ENCODE measurements at regions not wholly inside any gene's neighbourhood (a gene's known extent, or its start where the extent isn't known, plus 50 kb on each side); places are given as distances from the start of the nearest gene placed in this dataset.
"Not testable (repeated sequence)": the region's sequence is repeated elsewhere in the genome, so short reads cannot be mapped to it uniquely, and the experiment has no call there.

GRCh38 chr4:138501614-138502013 is 259.5 kb upstream of the SLC7A11 start:
- Histone ChIP-seq H3K36me3 (replicated peaks; ENCODE audit: control insufficient read depth, insufficient read depth, low read length) (no peaks in the 10 kb centered on the region), H3K4me3 (ENCODE audit: insufficient read depth, low read depth, low read length) (no peak overlapping the region), H3K27me3 (ENCODE audit: control insufficient read depth, insufficient read depth, low read length) (no peaks in the 10 kb centered on the region)
- no peak for DNase-seq

GRCh38 chr4:138500869-138501268 is 258.7 kb upstream of the SLC7A11 start:
- Histone ChIP-seq H3K36me3 (replicated peaks; ENCODE audit: control insufficient read depth, insufficient read depth, low read length) (no peaks in the 10 kb centered on the region), H3K27me3 (ENCODE audit: control insufficient read depth, insufficient read depth, low read length) (no peaks in the 10 kb centered on the region), H3K4me3 (ENCODE audit: insufficient read depth, low read depth, low read length) (no peak overlapping the region)
- no peak for DNase-seq

DNA sequence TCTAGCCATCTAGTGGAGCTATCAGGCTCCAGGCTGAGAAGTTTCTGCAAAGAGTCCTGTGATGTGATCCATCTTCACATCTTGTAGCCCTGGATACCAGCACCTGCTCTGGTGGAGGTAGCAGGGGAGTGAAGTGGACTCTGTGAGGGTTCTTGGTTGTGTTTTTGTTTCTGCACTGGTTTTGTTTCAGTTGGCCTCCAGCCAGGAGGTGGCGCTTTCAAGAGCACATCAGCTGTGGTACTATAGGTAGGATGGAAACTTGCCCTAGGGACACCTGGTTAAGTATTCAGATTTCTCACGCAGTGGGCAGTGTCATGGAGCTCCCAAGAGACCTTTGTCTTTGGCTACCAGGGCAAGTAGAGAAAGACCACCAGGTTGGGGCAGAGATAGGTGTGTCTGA is 257.5 kb upstream of the SLC7A11 start:
- no peak for DNase-seq
- no peaks in the 10 kb centered on the region for H3K27me3 ChIP-seq (ENCODE audit: control insufficient read depth, insufficient read depth, low read length)
- H3K36me3 ChIP-seq (replicated peaks; ENCODE audit: control insufficient read depth, insufficient read depth, low read length), result no peaks in the 10 kb centered on the region
- no peak overlapping the region for H3K4me3 ChIP-seq (ENCODE audit: insufficient read depth, low read depth, low read length)

- Histone ChIP-seq H3K4me3 (ENCODE audit: insufficient read depth, low read depth, low read length) (no peak overlapping the region), H3K27me3 (ENCODE audit: control insufficient read depth, insufficient read depth, low read length) (no peaks in the 10 kb centered on the region), H3K36me3 (replicated peaks; ENCODE audit: control insufficient read depth, insufficient read depth, low read length) (no peaks in the 10 kb centered on the region)
- peak; percentile 61 for DNase-seq
Observed at GRCh38 chr4:138494931-138495330, 252.8 kb upstream of the SLC7A11 start.

- no peak for DNase-seq
- Histone ChIP-seq H3K27me3 (ENCODE audit: control insufficient read depth, insufficient read depth, low read length) (no peaks in the 10 kb centered on the region), H3K36me3 (replicated peaks; ENCODE audit: control insufficient read depth, insufficient read depth, low read length) (no peaks in the 10 kb centered on the region), H3K4me3 (ENCODE audit: insufficient read depth, low read depth, low read length) (no peak overlapping the region)
Observed at GRCh38 chr4:138494116-138494515, 252.0 kb upstream of the SLC7A11 start.

- Histone ChIP-seq H3K36me3 (replicated peaks; ENCODE audit: control insufficient read depth, insufficient read depth, low read length) (no peaks in the 10 kb centered on the region), H3K27me3 (ENCODE audit: control insufficient read depth, insufficient read depth, low read length) (no peaks in the 10 kb centered on the region), H3K4me3 (ENCODE audit: insufficient read depth, low read depth, low read length) (no peak overlapping the region)
- no peak for DNase-seq
Observed at GRCh38 chr4:138492176-138492575, 250.0 kb upstream of the SLC7A11 start.

- DNase-seq, result no peak
- Histone ChIP-seq H3K36me3 (replicated peaks; ENCODE audit: control insufficient read depth, insufficient read depth, low read length) (no peaks in the 10 kb centered on the region), H3K4me3 (ENCODE audit: insufficient read depth, low read depth, low read length) (no peak overlapping the region), H3K27me3 (ENCODE audit: control insufficient read depth, insufficient read depth, low read length) (no peaks in the 10 kb centered on the region)
Observed at GRCh38 chr4:138488533-138488932, 246.4 kb upstream of the SLC7A11 start.

- no peak for DNase-seq
- Histone ChIP-seq H3K27me3 (ENCODE audit: control insufficient read depth, insufficient read depth, low read length) (no peaks in the 10 kb centered on the region), H3K4me3 (ENCODE audit: insufficient read depth, low read depth, low read length) (no peak overlapping the region), H3K36me3 (replicated peaks; ENCODE audit: control insufficient read depth, insufficient read depth, low read length) (no peaks in the 10 kb centered on the region)
Observed at GRCh38 chr4:138487670-138488069, 245.5 kb upstream of the SLC7A11 start.

DNA sequence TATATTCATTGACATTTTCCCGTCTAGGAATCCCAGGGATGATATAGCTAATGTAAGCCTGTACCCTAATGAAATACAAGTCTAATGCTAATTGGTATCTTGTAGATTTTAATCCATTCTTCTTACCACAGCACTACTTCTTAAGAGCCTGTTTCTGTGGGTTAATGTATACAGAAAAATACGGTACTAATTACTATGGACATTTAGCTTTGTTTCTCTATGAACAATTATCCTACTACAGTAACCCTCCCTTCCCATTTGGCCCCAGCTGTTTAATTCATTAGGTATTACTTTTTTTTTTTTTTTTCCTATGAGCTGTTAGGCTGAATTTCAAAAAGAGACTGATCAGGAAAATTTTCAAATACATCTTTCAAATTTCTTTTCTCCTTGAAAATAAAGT is 245.1 kb upstream of the SLC7A11 start:
- H3K4me3 ChIP-seq (ENCODE audit: insufficient read depth, low read depth, low read length), result no peak overlapping the region

DNA sequence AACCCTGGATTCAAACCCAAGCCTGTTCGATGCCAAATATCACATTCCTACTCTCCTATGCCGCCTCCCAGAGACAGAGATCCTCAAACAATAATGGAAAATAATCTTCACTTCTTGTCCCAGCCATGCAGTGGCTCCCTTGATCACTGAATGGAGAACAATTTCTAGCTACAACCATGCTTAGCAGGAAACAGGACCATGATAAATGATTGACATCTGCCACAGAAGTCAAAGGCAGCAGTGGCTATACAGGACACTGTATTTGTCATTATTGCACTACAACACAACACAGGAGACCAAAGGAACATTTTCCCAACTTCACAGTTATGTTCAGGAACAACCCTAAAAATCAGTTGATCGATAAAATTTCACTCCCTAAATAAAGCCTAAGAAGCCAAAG is 243.3 kb upstream of the SLC7A11 start:
- no peak overlapping the region for H3K4me3 ChIP-seq (ENCODE audit: insufficient read depth, low read depth, low read length)
- no peak for DNase-seq

More for the DNA sequence above, 245.1 kb upstream of the SLC7A11 start:
- DNase-seq, result no peak
- Histone ChIP-seq H3K36me3 (replicated peaks; ENCODE audit: control insufficient read depth, insufficient read depth, low read length) (no peaks in the 10 kb centered on the region), H3K27me3 (ENCODE audit: control insufficient read depth, insufficient read depth, low read length) (no peaks in the 10 kb centered on the region)

DNA sequence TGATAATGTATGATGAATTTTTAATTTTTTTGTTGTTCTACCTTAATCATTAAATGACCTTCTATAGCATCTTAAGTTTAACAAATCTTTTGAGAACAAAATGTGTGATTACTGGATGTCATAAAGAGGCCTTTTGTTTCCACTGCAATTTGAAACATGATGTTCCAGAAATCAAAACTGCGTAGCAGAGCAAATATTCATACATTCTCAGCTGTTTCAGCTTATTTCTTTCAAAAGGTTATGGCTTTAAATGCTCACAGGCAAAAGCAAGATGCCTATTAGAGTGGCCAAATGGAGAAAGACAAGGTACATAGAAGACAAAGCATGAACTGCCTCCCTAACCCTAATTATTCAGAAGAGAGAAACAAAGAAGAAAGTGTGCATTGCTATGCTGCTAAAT is 233.0 kb upstream of the SLC7A11 start:
- Histone ChIP-seq H3K4me3 (ENCODE audit: insufficient read depth, low read depth, low read length) (no peak overlapping the region), H3K36me3 (replicated peaks; ENCODE audit: control insufficient read depth, insufficient read depth, low read length) (no peaks in the 10 kb centered on the region), H3K27me3 (ENCODE audit: control insufficient read depth, insufficient read depth, low read length) (no peaks in the 10 kb centered on the region)
- DNase-seq, result no peak

More for the DNA sequence above, 243.3 kb upstream of the SLC7A11 start:
- no peaks in the 10 kb centered on the region for H3K36me3 ChIP-seq (replicated peaks; ENCODE audit: control insufficient read depth, insufficient read depth, low read length)
- H3K27me3 ChIP-seq (ENCODE audit: control insufficient read depth, insufficient read depth, low read length), result no peaks in the 10 kb centered on the region

DNA sequence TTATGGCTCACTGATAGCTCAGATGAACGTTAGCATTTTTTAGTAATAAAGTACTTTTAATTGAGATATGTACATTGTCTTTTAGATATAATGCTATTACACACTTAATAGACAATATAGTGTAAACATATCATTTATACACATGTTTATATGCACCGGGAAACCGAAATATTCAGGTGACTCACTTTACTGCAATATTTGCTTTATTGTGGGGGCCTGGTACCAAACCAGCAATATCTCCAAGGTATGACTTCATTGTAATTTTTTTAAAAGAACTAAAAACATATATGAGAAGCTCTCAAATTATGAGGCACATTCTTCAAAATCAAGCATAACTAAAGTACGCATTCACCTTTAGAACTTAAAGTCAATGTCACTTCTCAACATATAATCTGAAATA is 231.2 kb upstream of the SLC7A11 start:
- Histone ChIP-seq H3K4me3 (ENCODE audit: insufficient read depth, low read depth, low read length) (no peak overlapping the region), H3K36me3 (replicated peaks; ENCODE audit: control insufficient read depth, insufficient read depth, low read length) (no peaks in the 10 kb centered on the region), H3K27me3 (ENCODE audit: control insufficient read depth, insufficient read depth, low read length) (no peaks in the 10 kb centered on the region)
- no peak for DNase-seq

DNA sequence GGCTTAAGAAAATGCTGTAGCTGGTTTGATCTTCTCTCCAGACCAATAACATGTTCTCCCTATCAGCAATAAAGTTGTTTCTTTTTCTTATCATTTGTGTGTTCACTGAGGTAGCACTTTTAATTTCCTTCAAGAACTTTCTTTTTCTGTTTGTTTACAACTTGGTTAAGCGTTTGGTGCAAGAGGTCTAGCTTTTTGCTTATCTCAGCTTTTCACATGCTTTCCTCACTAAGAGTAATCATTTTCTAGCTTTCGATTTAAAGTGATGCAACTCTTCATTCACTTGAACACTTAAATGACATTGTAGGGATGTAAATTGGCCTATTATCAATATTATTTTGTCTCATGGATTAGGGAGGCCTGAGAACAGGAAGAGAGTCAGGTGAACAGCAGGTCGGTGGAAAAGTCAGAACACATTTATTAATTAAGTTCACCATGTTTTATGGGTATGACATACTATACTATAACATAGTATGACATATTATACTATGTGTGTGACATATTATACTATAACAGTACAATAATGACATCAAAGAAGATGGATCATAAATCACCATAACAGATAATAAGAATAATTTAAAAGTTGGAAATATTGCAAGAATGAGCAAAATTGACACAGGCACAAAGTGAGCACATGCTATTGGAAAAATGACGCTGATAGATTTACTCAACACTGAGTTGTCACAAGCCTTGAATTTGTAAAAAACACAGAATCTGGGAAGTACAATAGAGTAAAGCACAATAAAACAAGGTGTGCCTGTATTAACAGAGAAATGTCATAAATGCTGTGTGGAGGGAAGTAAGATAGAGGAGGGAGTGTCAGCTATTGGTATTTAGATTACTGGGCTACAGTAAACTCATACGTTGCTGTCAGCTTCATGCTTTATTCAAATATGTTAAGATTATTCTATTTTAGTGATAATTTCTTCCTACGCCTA is 218.6 kb upstream of the SLC7A11 start:
- no peak for DNase-seq
- Histone ChIP-seq H3K4me3 (ENCODE audit: insufficient read depth, low read depth, low read length) (no peak overlapping the region), H3K36me3 (replicated peaks; ENCODE audit: control insufficient read depth, insufficient read depth, low read length) (no peaks in the 10 kb centered on the region), H3K27me3 (ENCODE audit: control insufficient read depth, insufficient read depth, low read length) (no peaks in the 10 kb centered on the region)

DNA sequence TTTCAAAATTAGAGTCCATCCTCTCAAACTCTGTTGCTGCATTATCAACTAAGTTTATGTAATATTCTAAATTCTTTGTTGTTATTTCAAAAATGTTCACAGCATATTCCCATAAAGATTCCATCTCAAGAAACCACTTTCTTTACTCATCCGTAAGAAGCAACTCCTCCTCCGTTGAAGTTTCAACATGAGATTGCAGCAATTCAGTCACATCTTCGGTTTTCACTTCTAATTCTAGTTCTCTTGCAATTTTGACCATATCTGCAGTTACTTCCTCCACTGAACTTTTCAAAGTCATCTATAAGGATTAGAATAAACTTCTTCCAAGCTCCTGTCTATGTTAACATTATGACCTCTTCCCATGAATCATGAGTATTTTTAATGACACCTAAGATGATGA is 216.6 kb upstream of the SLC7A11 start:
- Histone ChIP-seq H3K36me3 (replicated peaks; ENCODE audit: control insufficient read depth, insufficient read depth, low read length) (no peaks in the 10 kb centered on the region), H3K4me3 (ENCODE audit: insufficient read depth, low read depth, low read length) (no peak overlapping the region), H3K27me3 (ENCODE audit: control insufficient read depth, insufficient read depth, low read length) (no peaks in the 10 kb centered on the region)
- no peak for DNase-seq

DNA sequence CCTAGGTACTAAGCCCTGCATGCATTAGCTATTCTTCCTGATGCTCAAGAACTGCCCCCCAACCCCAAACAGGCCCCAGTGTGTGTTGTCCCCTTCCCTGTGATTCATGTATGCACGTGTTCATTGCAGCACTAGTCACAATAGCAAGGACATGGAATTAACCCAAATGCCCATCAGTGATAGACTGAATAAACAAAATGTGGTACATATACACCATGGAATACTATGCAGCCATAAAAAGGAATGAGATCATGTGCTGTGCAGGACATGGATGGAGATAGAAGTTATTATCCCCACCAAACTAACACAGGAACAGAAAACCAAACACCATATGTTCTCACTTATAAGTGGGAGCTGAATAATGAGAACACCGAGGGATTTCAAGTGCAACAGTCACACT is 214.2 kb upstream of the SLC7A11 start:
- H3K36me3 ChIP-seq (replicated peaks; ENCODE audit: control insufficient read depth, insufficient read depth, low read length); H3K27me3 ChIP-seq (ENCODE audit: control insufficient read depth, insufficient read depth, low read length); H3K4me3 ChIP-seq (ENCODE audit: insufficient read depth, low read depth, low read length); DNase-seq: not testable (repeated sequence)
